Endodermal cell (in vitro differentiated cells): ENCODE measurements at regions not wholly inside any gene's neighbourhood (a gene's known extent, or its start where the extent isn't known, plus 50 kb on each side); places are given as distances from the start of the nearest gene placed in this dataset.

Experiments
- DNase-seq: peaks from one replicate; pipeline ENCODE4 v3.0.0-alpha.2; 2017
- H3K27ac ChIP-seq: 2 replicates; pipeline ENCODE4 v1.5.1; 2013; ENCODE audit warnings: mild to moderate bottlenecking, low read depth, low read length, moderate library complexity
- H3K27me3 ChIP-seq: 2 replicates; pipeline ENCODE4 v1.6.1; 2013; ENCODE audit warnings: mild to moderate bottlenecking, low read length, moderate library complexity; ENCODE audit not compliant: insufficient read depth, control insufficient read depth, poor library complexity, severe bottlenecking
- H3K36me3 ChIP-seq: 2 replicates; pipeline ENCODE4 v1.7.0; 2013; ENCODE audit warnings: mild to moderate bottlenecking, low read length, moderate library complexity; ENCODE audit not compliant: control insufficient read depth, insufficient read depth
- H3K4me1 ChIP-seq: one replicate; pipeline ENCODE4 v1.7.0; 2013; ENCODE audit warnings: low read length; ENCODE audit not compliant: control insufficient read depth, insufficient read depth
- H3K4me3 ChIP-seq: 2 replicates; pipeline ENCODE4 v1.5.1; 2013; ENCODE audit warnings: mild to moderate bottlenecking, low read length, moderate library complexity
- H3K9ac ChIP-seq: 2 replicates; pipeline ENCODE4 v1.6.1; 2013; ENCODE audit warnings: mild to moderate bottlenecking, low read length, moderate library complexity; ENCODE audit not compliant: poor library complexity, severe bottlenecking; ENCODE audit errors: extremely low read depth
- H3K9me3 ChIP-seq: 2 replicates; pipeline ENCODE4 v1.6.1; 2013; ENCODE audit warnings: mild to moderate bottlenecking, low read length, moderate library complexity; ENCODE audit not compliant: control insufficient read depth
- H3K27ac Mint-ChIP-seq: 2 replicates; pipeline ENCODE4 v1.8.0; 2020; ENCODE audit warnings: mixed read lengths
- H3K27me3 Mint-ChIP-seq: 2 replicates; pipeline ENCODE4 v1.8.0; 2021; ENCODE audit warnings: mild to moderate bottlenecking, mixed read lengths; ENCODE audit not compliant: insufficient read depth
- H3K36me3 Mint-ChIP-seq: 2 replicates; pipeline ENCODE4 v1.8.0; 2020; ENCODE audit warnings: low read depth, mixed read lengths
- H3K4me1 Mint-ChIP-seq: 2 replicates; pipeline ENCODE4 v1.8.0; 2020; ENCODE audit warnings: mixed read lengths
- H3K4me3 Mint-ChIP-seq: 2 replicates; pipeline ENCODE4 v1.8.0; 2020; ENCODE audit warnings: mild to moderate bottlenecking, moderate library complexity, mixed read lengths
- H3K9me3 Mint-ChIP-seq: 2 replicates; pipeline ENCODE4 v1.8.0; 2020; ENCODE audit warnings: mild to moderate bottlenecking, mixed read lengths
- WGBS, 2 experiments: methylation state at CpG; one replicate each; pipeline versions ENCODE4 v1.1.5 to v1.1.7; 2013; ENCODE audit warnings: missing lambda C conversion rate in 2 of 2, mixed read lengths in 1 of 2; ENCODE audit not compliant: insufficient coverage in 1 of 2, insufficient read length in 1 of 2; 5-methylcytosine and 5-hydroxymethylcytosine counted together
- TF ChIP-seq, protein P1 (sequence below): fragments of 200-600 bp; sonication (generic); conservative IDR thresholded peaks from 2 replicates; pipeline ENCODE4 v1.5.0; 2021; ENCODE audit warnings: antibody characterized with exemption, mild to moderate bottlenecking

- H3K4me1 Mint-ChIP-seq = peaks cover 18% of the 10 kb centered on the region
- H3K27me3 Mint-ChIP-seq = no peaks in the 10 kb centered on the region
- H3K27ac Mint-ChIP-seq = no peak overlapping the region
- no peaks in the 10 kb centered on the region for H3K36me3 Mint-ChIP-seq
- Histone ChIP-seq H3K4me1 (peaks cover 10% of the 10 kb centered on the region), H3K36me3 (no peaks in the 10 kb centered on the region), H3K27ac (no peak overlapping the region), H3K9me3 (no peaks in the 10 kb centered on the region), H3K27me3 (no peaks in the 10 kb centered on the region), H3K4me3 (no peak overlapping the region), H3K9ac (no peak overlapping the region)
- TF ChIP-seq, protein P1, sequence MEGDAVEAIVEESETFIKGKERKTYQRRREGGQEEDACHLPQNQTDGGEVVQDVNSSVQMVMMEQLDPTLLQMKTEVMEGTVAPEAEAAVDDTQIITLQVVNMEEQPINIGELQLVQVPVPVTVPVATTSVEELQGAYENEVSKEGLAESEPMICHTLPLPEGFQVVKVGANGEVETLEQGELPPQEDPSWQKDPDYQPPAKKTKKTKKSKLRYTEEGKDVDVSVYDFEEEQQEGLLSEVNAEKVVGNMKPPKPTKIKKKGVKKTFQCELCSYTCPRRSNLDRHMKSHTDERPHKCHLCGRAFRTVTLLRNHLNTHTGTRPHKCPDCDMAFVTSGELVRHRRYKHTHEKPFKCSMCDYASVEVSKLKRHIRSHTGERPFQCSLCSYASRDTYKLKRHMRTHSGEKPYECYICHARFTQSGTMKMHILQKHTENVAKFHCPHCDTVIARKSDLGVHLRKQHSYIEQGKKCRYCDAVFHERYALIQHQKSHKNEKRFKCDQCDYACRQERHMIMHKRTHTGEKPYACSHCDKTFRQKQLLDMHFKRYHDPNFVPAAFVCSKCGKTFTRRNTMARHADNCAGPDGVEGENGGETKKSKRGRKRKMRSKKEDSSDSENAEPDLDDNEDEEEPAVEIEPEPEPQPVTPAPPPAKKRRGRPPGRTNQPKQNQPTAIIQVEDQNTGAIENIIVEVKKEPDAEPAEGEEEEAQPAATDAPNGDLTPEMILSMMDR = no peak
- no peaks in the 10 kb centered on the region for H3K9me3 Mint-ChIP-seq
- WGBS, 2 experiments = 86 to 88% methylated on average over 13 to 17 of the region's 17 CpGs
- no peak for DNase-seq
- no peak overlapping the region for H3K4me3 Mint-ChIP-seq
These were observed 153.5 kb downstream of the MYCN start for GRCh38 chr2:16093639-16094529.

DNA sequence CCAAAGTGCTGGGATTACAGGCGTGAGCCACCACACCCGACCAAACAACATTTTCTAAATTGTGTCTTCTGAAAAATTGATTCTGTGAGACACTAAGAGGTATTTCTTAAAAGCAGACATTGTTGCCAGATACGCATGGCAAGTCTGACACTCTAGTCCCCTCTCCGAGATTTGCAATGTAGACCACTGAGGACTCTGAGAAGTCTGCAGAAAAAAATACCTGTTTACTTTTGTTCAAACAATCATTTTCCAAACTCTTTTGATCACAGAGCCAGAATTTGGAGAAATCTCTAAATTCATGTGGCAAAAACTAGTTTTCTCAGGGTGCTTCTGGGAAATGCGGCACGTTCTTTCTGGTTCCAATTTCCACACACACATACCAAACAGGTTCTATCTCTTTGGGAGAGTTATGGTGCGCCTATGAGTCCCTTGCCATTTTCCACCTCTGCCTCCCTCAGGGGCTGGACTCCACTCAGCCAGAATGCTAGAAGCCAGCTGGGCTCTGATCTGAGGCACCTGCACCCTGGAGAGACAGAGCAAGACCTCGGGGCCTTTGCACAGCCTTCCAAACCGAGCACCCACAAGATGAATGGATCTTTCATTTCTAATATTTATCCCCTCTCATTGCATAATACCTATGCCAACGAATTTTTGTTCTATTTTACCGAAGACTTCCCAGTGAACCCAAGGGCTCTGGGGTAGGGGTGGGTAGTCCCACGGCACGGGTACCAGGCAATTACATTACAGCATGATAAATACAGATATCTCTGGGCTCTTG lies 152.7 kb downstream of the MYCN start:
- H3K36me3 ChIP-seq = no peaks in the 10 kb centered on the region
- H3K27me3 ChIP-seq = no peaks in the 10 kb centered on the region
- Mint-ChIP-seq H3K36me3 (no peaks in the 10 kb centered on the region), H3K9me3 (no peaks in the 10 kb centered on the region), H3K27me3 (no peaks in the 10 kb centered on the region), H3K4me1 (peaks cover 18% of the 10 kb centered on the region), H3K27ac (no peak overlapping the region), H3K4me3 (no peak overlapping the region)
- TF ChIP-seq, protein P1 = no peak
- DNase-seq = no peak
- H3K4me3 ChIP-seq = no peak overlapping the region
- H3K9me3 ChIP-seq = no peaks in the 10 kb centered on the region
- peaks cover 10% of the 10 kb centered on the region for H3K4me1 ChIP-seq
- WGBS, 2 experiments = 92 to 96% methylated on average over 5 to 13 of the region's 13 CpGs
- no peak overlapping the region for H3K27ac ChIP-seq
- H3K9ac ChIP-seq = no peak overlapping the region

DNA sequence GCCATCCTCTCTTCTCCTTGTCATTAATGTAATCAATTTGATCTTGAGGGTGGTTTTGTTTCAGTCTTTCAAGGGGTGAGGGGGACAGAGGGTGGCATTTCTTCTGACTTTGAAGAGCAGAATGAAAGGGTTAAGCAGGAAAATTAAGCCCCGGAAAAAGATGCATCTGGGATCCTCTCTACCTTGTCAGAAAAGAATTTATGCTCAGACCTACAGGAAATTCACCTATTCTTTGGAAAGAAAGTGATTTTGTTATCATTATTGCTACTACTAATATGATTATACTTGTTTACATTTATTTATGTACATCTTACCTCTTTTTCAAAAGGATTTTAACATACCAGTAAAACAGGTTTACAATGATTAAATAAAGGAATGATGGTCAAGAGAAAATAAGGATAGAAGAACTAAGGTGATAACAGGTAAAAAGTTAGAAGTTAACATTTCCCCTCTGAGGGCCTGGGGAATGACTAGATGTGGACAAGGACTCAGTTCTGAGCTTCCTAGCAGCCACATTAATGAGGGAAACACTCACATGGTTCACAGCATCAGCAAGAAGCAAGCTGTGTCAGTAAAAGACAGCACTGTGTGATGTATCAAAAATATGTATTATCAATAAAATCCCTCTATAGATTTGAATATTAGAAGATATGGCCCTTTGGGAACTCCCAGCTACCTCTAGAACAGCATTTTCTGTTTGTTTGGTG lies 151.4 kb downstream of the MYCN start:
- Histone ChIP-seq H3K27ac (no peak overlapping the region), H3K9ac (no peak overlapping the region), H3K4me3 (no peak overlapping the region), H3K9me3 (no peaks in the 10 kb centered on the region), H3K27me3 (no peaks in the 10 kb centered on the region), H3K4me1 (peaks cover 10% of the 10 kb centered on the region), H3K36me3 (no peaks in the 10 kb centered on the region)
- Mint-ChIP-seq H3K27ac (no peak overlapping the region), H3K36me3 (no peaks in the 10 kb centered on the region), H3K4me3 (no peak overlapping the region), H3K9me3 (no peaks in the 10 kb centered on the region), H3K27me3 (no peaks in the 10 kb centered on the region), H3K4me1 (peaks cover 12% of the 10 kb centered on the region)
- TF ChIP-seq, protein P1 = no peak
- no peak for DNase-seq
- WGBS, 2 experiments = 78% methylated on average over 1 of the region's 1 CpG; no CpG with 5 or more reads in 1 of the 2 experiments
